HEK293T (cell line): ENCODE measurements at regions not wholly inside any gene's neighbourhood (a gene's known extent, or its start where the extent isn't known, plus 50 kb on each side); places are given as distances from the start of the nearest gene placed in this dataset.
A peak's percentile ranks its signal among the peaks of the same experiment; 100 is the strongest.

Source experiments
- CTCF ChIA-PET: fragments of 350-600 bp; formaldehyde crosslinking; extraction: SDS; loops from one replicate; lab custom pipeline; 2021; ENCODE audit warnings: antibody characterized with exemption, inconsistent platforms; lab: Yijun Ruan, JAX
- POLR2A ChIA-PET: fragments of 350-600 bp; formaldehyde crosslinking; extraction: SDS; loops from one replicate; lab custom pipeline; 2020; ENCODE audit warnings: antibody characterized with exemption, inconsistent platforms; lab: Yijun Ruan, JAX
- DNase-seq: peaks from one replicate; pipeline ENCODE4 v3.0.0; 2012; ENCODE audit warnings: mixed read lengths; ENCODE audit errors: extremely low spot score
- ARNT ChIP-seq: fragments of 450-650 bp; IDR thresholded peaks from 2 replicates; pipeline ENCODE4 v1.6.1; 2017; ENCODE audit warnings: mild to moderate bottlenecking
- BHLHE40 ChIP-seq: fragments of 450-650 bp; IDR thresholded peaks from 2 replicates; pipeline ENCODE4 v1.6.1; 2016; ENCODE audit warnings: mild to moderate bottlenecking, moderate library complexity, borderline replicate concordance
- CTBP1 ChIP-seq: fragments of 450-650 bp; IDR thresholded peaks from 2 replicates; pipeline ENCODE4 v1.6.1; 2016; ENCODE audit warnings: borderline replicate concordance
- ELF4 ChIP-seq: fragments of 450-650 bp; IDR thresholded peaks from 2 replicates; pipeline ENCODE4 v1.6.1; 2017; ENCODE audit warnings: antibody characterized with exemption
- FOXA1 ChIP-seq: fragments of 450-650 bp; IDR thresholded peaks from 2 replicates; pipeline ENCODE4 v1.6.1; 2016; ENCODE audit warnings: mild to moderate bottlenecking
- FOXK2 ChIP-seq: fragments of 450-650 bp; IDR thresholded peaks from 2 replicates; pipeline ENCODE4 v1.6.1; 2016; ENCODE audit warnings: mild to moderate bottlenecking
- FOXM1 ChIP-seq: fragments of 450-650 bp; IDR thresholded peaks from 2 replicates; pipeline ENCODE4 v1.6.1; 2017; ENCODE audit warnings: mild to moderate bottlenecking, borderline replicate concordance
- HDGF ChIP-seq: fragments of 450-650 bp; IDR thresholded peaks from 2 replicates; pipeline ENCODE4 v1.6.1; 2017; ENCODE audit warnings: antibody characterized with exemption, borderline replicate concordance
- L3MBTL2 ChIP-seq: fragments of 450-650 bp; conservative IDR thresholded peaks from 2 replicates; pipeline ENCODE4 v1.6.1; 2016; ENCODE audit warnings: mild to moderate bottlenecking
- LEF1 ChIP-seq: fragments of 450-650 bp; IDR thresholded peaks from 2 replicates; pipeline ENCODE4 v1.6.1; 2017; ENCODE audit warnings: mild to moderate bottlenecking, borderline replicate concordance
- NFRKB ChIP-seq: fragments of 450-650 bp; IDR thresholded peaks from 2 replicates; pipeline ENCODE4 v1.6.1; 2016; ENCODE audit warnings: mild to moderate bottlenecking, moderate library complexity
- PKNOX1 ChIP-seq: fragments of 450-650 bp; IDR thresholded peaks from 2 replicates; pipeline ENCODE4 v1.6.1; 2016
- SP1 ChIP-seq: fragments of 450-650 bp; IDR thresholded peaks from 2 replicates; pipeline ENCODE4 v1.6.1; 2017
- SUZ12 ChIP-seq: fragments of 450-650 bp; IDR thresholded peaks from 2 replicates; pipeline ENCODE4 v1.6.1; 2016; ENCODE audit warnings: mild to moderate bottlenecking
- TARDBP ChIP-seq: fragments of 450-650 bp; IDR thresholded peaks from 2 replicates; pipeline ENCODE4 v1.6.1; 2016
- ZNF384 ChIP-seq: fragments of 450-650 bp; IDR thresholded peaks from 2 replicates; pipeline ENCODE4 v1.6.1; 2016

- TF ChIP-seq FOXA1 (no peak), L3MBTL2 (no peak), FOXM1 (no peak), PKNOX1 (no peak), TARDBP (no peak), ELF4 (no peak), NFRKB (no peak), ARNT (no peak), ZNF384 (no peak), CTBP1 (no peak), FOXK2 (no peak), BHLHE40 (no peak), SP1 (no peak), SUZ12 (no peak), HDGF (no peak), LEF1 (no peak)
- DNase-seq: no peak
- ChIA-PET CTCF (no interaction called here), POLR2A (no interaction called here)
Observed at GRCh38 chrX:40483502-40483901, 97.3 kb upstream of the ATP6AP2 start.

GRCh38 chrX:40479777-40480318 lies 100.9 kb upstream of the ATP6AP2 start:
- CTCF ChIA-PET: no interaction called here

GRCh38 chrX:40478474-40479065 lies 102.2 kb upstream of the ATP6AP2 start:
- CTCF ChIA-PET: no interaction called here
- POLR2A ChIA-PET: no interaction called here
- DNase-seq: no peak
- TF ChIP-seq FOXM1 (no peak), ARNT (no peak), BHLHE40 (no peak), ZNF384 (no peak), L3MBTL2 (no peak)

More at GRCh38 chrX:40479777-40480318, 100.9 kb upstream of the ATP6AP2 start:
- DNase-seq: no peak
- TF ChIP-seq NFRKB (no peak), FOXA1 (no peak), LEF1 (no peak), ZNF384 (no peak), ARNT (no peak), ELF4 (no peak), CTBP1 (no peak), SUZ12 (no peak), L3MBTL2 (no peak), FOXM1 (no peak), FOXK2 (no peak), HDGF (no peak), PKNOX1 (no peak), BHLHE40 (no peak), SP1 (no peak), TARDBP (no peak)
- POLR2A ChIA-PET: no interaction called here

GRCh38 chrX:40476958-40477357 lies 103.8 kb upstream of the ATP6AP2 start:
- CTCF ChIA-PET: no interaction called here
- DNase-seq: no peak

DNA sequence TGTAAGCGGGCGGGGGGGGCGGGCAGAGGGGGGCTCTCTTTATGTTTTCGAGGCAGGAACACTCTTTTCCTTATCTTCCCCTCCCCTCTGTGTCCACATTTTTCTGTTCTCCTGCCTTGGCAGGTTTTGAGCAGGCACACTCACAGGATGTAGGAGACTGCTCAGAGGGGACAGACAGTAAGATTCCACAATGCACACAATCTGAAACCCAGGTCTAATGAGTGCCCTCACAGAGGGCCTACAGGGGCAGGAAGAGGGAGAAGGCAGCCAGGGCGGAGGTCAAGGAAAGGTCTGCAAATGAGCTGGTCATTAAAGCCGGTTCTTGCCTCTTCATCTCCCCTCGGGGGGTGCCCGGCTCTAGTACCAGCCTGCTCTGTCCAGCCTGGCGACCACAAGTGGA lies 106.1 kb upstream of the ATP6AP2 start:
- CTCF ChIA-PET: interaction anchor here (0.6 kb wide), 1 partner anchor 13 kb away, joined by 3 read pairs; no protein-coding TSS in a partner anchor
- POLR2A ChIA-PET: no interaction called here
- TF ChIP-seq TARDBP (no peak), FOXK2 (no peak), ARNT (no peak), FOXM1 (no peak), NFRKB (no peak), LEF1 (no peak), SP1 (no peak), SUZ12 (no peak), BHLHE40 (no peak), ELF4 (no peak), ZNF384 (no peak), HDGF (no peak), FOXA1 (no peak), PKNOX1 (no peak), L3MBTL2 (no peak), CTBP1 (no peak)
- no peak for DNase-seq

More at GRCh38 chrX:40476958-40477357, 103.8 kb upstream of the ATP6AP2 start:
- TF ChIP-seq ZNF384 (no peak), TARDBP (no peak), FOXA1 (no peak), FOXM1 (no peak), NFRKB (no peak), FOXK2 (no peak)
- POLR2A ChIA-PET: interaction anchor here (1.3 kb wide), 1 partner anchor 11 kb away, joined by 3 read pairs; no protein-coding TSS in a partner anchor

DNA sequence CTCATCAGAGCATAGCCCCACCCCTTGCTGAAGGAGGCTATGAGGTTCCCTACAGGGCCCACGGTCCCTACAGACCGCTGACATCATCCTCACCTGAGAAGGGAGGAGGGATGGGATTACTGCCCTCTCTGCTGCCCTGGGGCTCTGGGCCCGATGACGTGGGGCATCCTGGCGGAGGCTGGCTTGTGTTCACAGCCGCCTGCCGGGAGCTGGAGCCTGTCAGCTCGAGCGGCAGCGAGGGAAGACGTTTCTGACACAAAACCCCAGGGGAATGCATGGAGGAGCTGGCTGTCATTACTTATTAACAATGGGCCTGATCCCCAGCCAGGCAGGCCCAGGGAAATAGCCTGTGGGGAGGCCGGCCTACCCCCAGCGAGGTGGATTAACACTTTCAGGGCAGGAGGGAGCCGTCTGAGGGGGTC lies 106.6 kb upstream of the ATP6AP2 start:
- CTCF ChIA-PET: no interaction called here
- DNase-seq: peak; percentile 41
- POLR2A ChIA-PET: no interaction called here
- TF ChIP-seq CTBP1: peak; percentile 62
- TF ChIP-seq SUZ12: no peak
- TF ChIP-seq PKNOX1: peak; percentile 91
